SJSA1 (cell line): ENCODE measurements at regions not wholly inside any gene's neighbourhood (a gene's known extent, or its start where the extent isn't known, plus 50 kb on each side); places are given as distances from the start of the nearest gene placed in this dataset.
A peak's percentile ranks its signal among the peaks of the same experiment; 100 is the strongest.

Source experiments
- DNase-seq, 2 experiments: peaks; one replicate each; pipeline ENCODE4 v3.0.0-alpha.2; 2015 to 2020; ENCODE audit warnings: low spot score in 2 of 2, low read depth in 1 of 2
- H3K27ac ChIP-seq: fragments of 250-450 bp; sonication (Bioruptor Pico); 2 replicates; pipeline ENCODE4 v1.5.1; 2020; ENCODE audit warnings: mild to moderate bottlenecking, moderate library complexity
- H3K27me3 ChIP-seq: fragments of 250-450 bp; sonication (Bioruptor Pico); replicated peaks from 2 replicates; pipeline ENCODE4 v1.5.1; 2020; ENCODE audit warnings: mild to moderate bottlenecking, moderate library complexity
- H3K36me3 ChIP-seq: fragments of 250-450 bp; sonication (Bioruptor Pico); 2 replicates; pipeline ENCODE4 v1.5.1; 2020; ENCODE audit warnings: mild to moderate bottlenecking
- H3K4me1 ChIP-seq: fragments of 250-450 bp; sonication (Bioruptor Pico); replicated peaks from 2 replicates; pipeline ENCODE4 v1.6.1; 2021; ENCODE audit warnings: mild to moderate bottlenecking
- H3K4me3 ChIP-seq: fragments of 250-450 bp; sonication (Bioruptor Pico); 2 replicates; pipeline ENCODE4 v1.5.1; 2020; ENCODE audit warnings: mild to moderate bottlenecking
- H3K9me3 ChIP-seq: fragments of 250-450 bp; sonication (Bioruptor Pico); replicated peaks from 2 replicates; pipeline ENCODE4 v1.5.1; 2020; ENCODE audit warnings: mild to moderate bottlenecking

- DNase-seq = no peak
- H3K4me3 ChIP-seq = no peak overlapping the region
- no peaks in the 10 kb centered on the region for H3K36me3 ChIP-seq
- no peaks in the 10 kb centered on the region for H3K27me3 ChIP-seq
- peaks cover 9% of the 10 kb centered on the region for H3K4me1 ChIP-seq
- H3K27ac ChIP-seq = no peak overlapping the region
- H3K9me3 ChIP-seq = no peaks in the 10 kb centered on the region; the same call in 1 of the 2 replicates
These were observed 318.3 kb downstream of the MN1 start for GRCh38 chr22:27483095-27483785.

GRCh38 chr22:27485842-27486241 is 315.7 kb downstream of the MN1 start:
- H3K4me1 ChIP-seq = peaks cover 29% of the 10 kb centered on the region
- H3K27ac ChIP-seq = no peak overlapping the region
- DNase-seq = no peak
- H3K27me3 ChIP-seq = no peaks in the 10 kb centered on the region
- no peaks in the 10 kb centered on the region for H3K36me3 ChIP-seq
- H3K4me3 ChIP-seq = no peak overlapping the region
- H3K9me3 ChIP-seq = no peaks in the 10 kb centered on the region; the same call in 1 of the 2 replicates

- H3K4me1 ChIP-seq = peaks cover 29% of the 10 kb centered on the region
- H3K27me3 ChIP-seq = no peaks in the 10 kb centered on the region
- no peaks in the 10 kb centered on the region for H3K36me3 ChIP-seq
- no peak overlapping the region for H3K4me3 ChIP-seq
- H3K9me3 ChIP-seq = peaks cover 5% of the 10 kb centered on the region; the same call in 1 of the 2 replicates
- no peak overlapping the region for H3K27ac ChIP-seq
- DNase-seq = peak; percentile 70 to 74
These were observed 313.7 kb downstream of the MN1 start for GRCh38 chr22:27487600-27488452.

- Histone ChIP-seq H3K36me3 (no peaks in the 10 kb centered on the region), H3K4me1 (peaks cover 29% of the 10 kb centered on the region), H3K4me3 (no peak overlapping the region), H3K9me3 (peaks cover 5% of the 10 kb centered on the region; the same call in 1 of the 2 replicates), H3K27me3 (no peaks in the 10 kb centered on the region), H3K27ac (peak overlapping the region; percentile 48)
- peak in 1 of 2 experiments; percentile 43 for DNase-seq
These were observed 312.9 kb downstream of the MN1 start for GRCh38 chr22:27488456-27489177.

GRCh38 chr22:27489178-27489675 is 312.3 kb downstream of the MN1 start:
- Histone ChIP-seq H3K36me3 (no peaks in the 10 kb centered on the region), H3K27ac (peak overlapping the region; percentile 48), H3K9me3 (peaks cover 5% of the 10 kb centered on the region; the same call in 1 of the 2 replicates), H3K4me1 (peaks cover 29% of the 10 kb centered on the region), H3K4me3 (no peak overlapping the region), H3K27me3 (no peaks in the 10 kb centered on the region)
- peak in 1 of 2 experiments; percentile 71 for DNase-seq

GRCh38 chr22:27490080-27490479 is 311.5 kb downstream of the MN1 start:
- no peaks in the 10 kb centered on the region for H3K27me3 ChIP-seq
- no peaks in the 10 kb centered on the region for H3K36me3 ChIP-seq
- H3K4me3 ChIP-seq = no peak overlapping the region
- H3K9me3 ChIP-seq = peaks cover 5% of the 10 kb centered on the region; the same call in 1 of the 2 replicates
- H3K4me1 ChIP-seq = peaks cover 29% of the 10 kb centered on the region
- no peak for DNase-seq
- H3K27ac ChIP-seq = no peak overlapping the region

- H3K36me3 ChIP-seq = no peaks in the 10 kb centered on the region
- H3K4me1 ChIP-seq = peaks cover 29% of the 10 kb centered on the region
- no peaks in the 10 kb centered on the region for H3K27me3 ChIP-seq
- no peak for DNase-seq
- H3K27ac ChIP-seq = no peak overlapping the region
- H3K4me3 ChIP-seq = no peak overlapping the region
- H3K9me3 ChIP-seq = peaks cover 5% of the 10 kb centered on the region; the same call in 1 of the 2 replicates
These were observed 309.7 kb downstream of the MN1 start for GRCh38 chr22:27491888-27492287.

GRCh38 chr22:27492566-27493201 is 308.9 kb downstream of the MN1 start:
- Histone ChIP-seq H3K36me3 (no peaks in the 10 kb centered on the region), H3K4me3 (no peak overlapping the region), H3K27ac (no peak overlapping the region)

GRCh38 chr22:27493796-27494195 is 307.8 kb downstream of the MN1 start:
- peaks cover 5% of the 10 kb centered on the region; the same call in 1 of the 2 replicates for H3K9me3 ChIP-seq
- no peaks in the 10 kb centered on the region for H3K36me3 ChIP-seq
- no peaks in the 10 kb centered on the region for H3K27me3 ChIP-seq
- H3K4me3 ChIP-seq = no peak overlapping the region
- no peak for DNase-seq
- peaks cover 15% of the 10 kb centered on the region for H3K4me1 ChIP-seq
- H3K27ac ChIP-seq = no peak overlapping the region

More at GRCh38 chr22:27492566-27493201, 308.9 kb downstream of the MN1 start:
- Histone ChIP-seq H3K27me3 (no peaks in the 10 kb centered on the region), H3K9me3 (peaks cover 5% of the 10 kb centered on the region; the same call in 1 of the 2 replicates), H3K4me1 (peaks cover 26% of the 10 kb centered on the region)
- DNase-seq = peak in 1 of 2 experiments; percentile 7

- peaks cover 5% of the 10 kb centered on the region for H3K4me1 ChIP-seq
- DNase-seq = no peak
- no peaks in the 10 kb centered on the region for H3K36me3 ChIP-seq
- H3K9me3 ChIP-seq = peaks cover 5% of the 10 kb centered on the region; the same call in 1 of the 2 replicates
- H3K4me3 ChIP-seq = no peak overlapping the region
- H3K27ac ChIP-seq = no peak overlapping the region
- H3K27me3 ChIP-seq = no peaks in the 10 kb centered on the region
These were observed 306.8 kb downstream of the MN1 start for GRCh38 chr22:27494785-27495184.

GRCh38 chr22:27495325-27495724 is 306.2 kb downstream of the MN1 start:
- H3K9me3 ChIP-seq = peaks cover 5% of the 10 kb centered on the region; the same call in 1 of the 2 replicates
- no peaks in the 10 kb centered on the region for H3K27me3 ChIP-seq
- DNase-seq = no peak
- no peak overlapping the region for H3K27ac ChIP-seq
- no peaks in the 10 kb centered on the region; the same call in 1 of the 2 replicates for H3K4me1 ChIP-seq
- no peaks in the 10 kb centered on the region for H3K36me3 ChIP-seq
- H3K4me3 ChIP-seq = no peak overlapping the region

- DNase-seq = no peak
- H3K4me1 ChIP-seq = no peaks in the 10 kb centered on the region
- 0 out of 2 replicates have a peak, but pooled peaks cover 5% of the 10 kb centered on the region for H3K9me3 ChIP-seq
These were observed 302.4 kb downstream of the MN1 start for GRCh38 chr22:27499121-27499520.

More at GRCh38 chr22:27499121-27499520, 302.4 kb downstream of the MN1 start:
- Histone ChIP-seq H3K36me3 (no peaks in the 10 kb centered on the region), H3K4me3 (no peak overlapping the region), H3K27ac (no peak overlapping the region), H3K27me3 (no peaks in the 10 kb centered on the region)
